ENCODE measurements at regions not wholly inside any gene's neighbourhood (a gene's known extent, or its start where the extent isn't known, plus 50 kb on each side); places are given as distances from the start of the nearest gene placed in this dataset.

GRCh38 chr3:107082527-107082926, 294.7 kb upstream of the CCDC54 start:
- TF ChIP-seq POLR2A (IDR thresholded peaks at IDR 0.05) (no peak), CTCF (IDR thresholded peaks at IDR 0.05) (no peak), POLR2AphosphoS5 (IDR thresholded peaks at IDR 0.05) (no peak), EP300 (IDR thresholded peaks at IDR 0.05; ENCODE audit: low read depth) (no peak)

All from transverse colon (tissue), 4 donors.